AG20443 (cell line): ENCODE measurements at regions not wholly inside any gene's neighbourhood (a gene's known extent, or its start where the extent isn't known, plus 50 kb on each side); places are given as distances from the start of the nearest gene placed in this dataset.

ENCODE experiments used
- DNase-seq: peaks from one replicate; pipeline ENCODE4 v3.0.0; 2012; ENCODE audit warnings: low spot score, mixed read lengths

DNA sequence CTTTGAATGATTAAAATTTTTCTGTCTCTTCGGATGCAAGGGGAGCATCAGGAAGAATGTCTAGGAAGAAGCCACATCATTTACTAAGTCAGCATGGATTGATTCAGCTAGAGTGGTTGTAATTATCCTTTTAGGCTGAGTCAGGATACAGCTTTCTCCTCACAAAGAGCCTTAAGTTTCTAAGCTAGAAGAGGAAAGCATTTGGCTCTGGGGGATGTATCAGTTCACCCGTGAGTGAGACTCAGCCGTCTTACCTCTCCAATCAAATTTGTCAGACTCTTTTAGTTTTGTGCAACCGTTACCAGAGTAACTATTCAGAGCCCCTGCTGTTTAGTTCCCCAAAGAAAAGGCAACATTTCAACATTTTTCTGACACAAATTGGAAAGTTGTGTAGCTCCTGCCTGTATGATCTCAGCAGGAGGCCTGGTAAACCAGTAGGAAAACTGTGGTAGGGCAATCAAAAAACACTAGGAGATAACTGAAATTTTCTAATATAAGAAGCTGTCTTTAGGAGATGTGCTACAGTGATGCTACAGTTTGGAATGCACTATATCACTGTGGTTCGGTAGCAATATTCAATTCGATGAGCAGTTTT lies 432.4 kb upstream of the LUZP2 start:
- DNase-seq = peak; percentile 9

DNA sequence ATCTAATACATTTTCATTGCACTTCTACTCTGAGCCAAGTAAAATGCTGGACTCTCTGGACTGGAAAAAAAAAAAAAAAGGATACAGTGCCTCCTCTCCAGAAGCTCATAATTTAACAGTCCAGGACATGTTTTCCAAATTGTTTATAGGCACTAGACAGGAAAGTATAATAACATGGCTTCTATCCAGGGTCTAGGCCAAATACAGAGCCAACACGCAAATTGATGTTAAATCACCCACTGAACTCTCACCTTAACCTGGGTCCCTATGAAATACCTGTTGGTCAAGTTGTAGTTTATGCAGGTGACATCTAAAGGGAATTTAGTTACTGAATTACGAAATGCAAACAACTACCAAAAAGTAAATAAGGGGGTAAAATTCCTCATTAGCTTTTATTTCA lies 428.7 kb upstream of the LUZP2 start:
- no peak for DNase-seq

DNA sequence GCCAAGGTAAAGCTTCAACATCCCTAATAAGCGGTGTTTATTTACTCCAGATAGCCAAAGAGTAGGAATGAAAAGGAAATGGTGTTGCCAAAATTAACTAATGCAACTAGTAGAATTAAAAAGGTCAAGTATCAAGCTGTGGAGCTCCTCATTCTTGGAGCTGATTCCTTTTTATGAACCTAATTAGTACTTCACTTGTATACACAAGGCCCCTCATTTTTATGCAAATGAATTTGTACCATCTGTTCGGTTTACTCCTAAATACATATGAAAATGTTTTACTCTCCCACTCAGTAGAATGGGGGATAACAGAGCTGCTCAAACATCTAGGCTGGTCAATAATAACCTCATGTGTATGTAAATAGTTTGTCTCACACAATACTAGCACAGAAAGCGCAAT lies 426.4 kb upstream of the LUZP2 start:
- DNase-seq = no peak

GRCh38 chr11:24078018-24078417 lies 418.8 kb upstream of the LUZP2 start:
- no peak for DNase-seq

- DNase-seq = no peak
Observed at GRCh38 chr11:24082241-24082640, 414.6 kb upstream of the LUZP2 start.

- DNase-seq = no peak
Observed at GRCh38 chr11:24082860-24083259, 414.0 kb upstream of the LUZP2 start.

DNA sequence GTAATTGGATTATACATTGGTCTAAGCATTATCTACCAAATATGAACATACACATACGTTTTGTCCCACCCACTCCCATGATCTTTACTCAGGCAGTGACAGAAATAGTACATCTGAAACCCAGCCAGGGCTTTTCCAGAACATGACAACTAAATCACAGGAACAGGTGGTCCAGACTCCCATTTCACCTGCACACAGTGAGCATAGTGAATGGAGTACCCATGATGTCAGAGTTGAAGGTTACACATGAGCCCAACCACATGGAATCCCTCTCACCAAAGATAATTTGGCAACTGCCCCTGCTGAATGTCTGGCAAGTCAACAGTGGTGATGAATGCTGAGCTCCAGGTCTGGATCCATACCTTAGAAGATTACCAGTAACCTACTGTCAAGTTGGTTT lies 411.9 kb upstream of the LUZP2 start:
- no peak for DNase-seq

DNA sequence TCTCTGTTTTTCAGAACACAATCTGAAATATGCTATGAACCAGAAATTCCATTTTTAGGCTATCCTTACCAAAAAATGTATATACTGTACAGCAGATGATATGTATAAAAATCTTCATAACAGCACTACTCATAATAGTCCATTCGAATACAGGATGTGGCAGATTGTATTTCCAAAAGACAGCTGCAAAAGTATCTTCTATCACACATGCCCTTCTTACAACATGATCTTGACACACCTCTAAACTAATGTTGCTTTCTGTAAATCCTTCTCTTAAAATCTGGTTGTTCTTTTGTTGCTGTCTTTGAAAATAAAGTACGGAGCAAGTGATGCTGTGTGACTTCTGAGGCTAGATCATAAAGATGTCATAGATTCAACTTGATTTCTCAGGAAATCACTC lies 409.9 kb upstream of the LUZP2 start:
- DNase-seq = no peak

DNA sequence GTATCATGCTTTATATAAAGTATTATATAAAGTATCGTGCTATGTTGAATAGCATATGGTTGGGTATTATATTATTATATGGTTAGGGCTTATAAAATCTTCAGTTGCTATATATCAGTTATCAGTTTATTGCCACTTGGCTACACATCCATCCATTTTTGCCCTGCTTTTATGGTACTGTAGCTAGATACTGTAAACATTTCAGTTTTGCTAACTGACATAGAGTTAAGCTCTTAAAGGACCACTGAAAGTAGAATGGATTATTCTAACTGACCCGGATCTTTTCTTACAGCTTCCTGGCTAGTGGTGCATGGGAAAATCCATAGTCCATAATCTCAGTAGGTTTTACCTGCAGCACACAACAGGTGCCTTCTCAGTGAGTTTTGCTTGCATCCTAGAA lies 405.3 kb upstream of the LUZP2 start:
- no peak for DNase-seq

- DNase-seq = no peak
Observed at GRCh38 chr11:24093375-24093774, 403.5 kb upstream of the LUZP2 start.

DNA sequence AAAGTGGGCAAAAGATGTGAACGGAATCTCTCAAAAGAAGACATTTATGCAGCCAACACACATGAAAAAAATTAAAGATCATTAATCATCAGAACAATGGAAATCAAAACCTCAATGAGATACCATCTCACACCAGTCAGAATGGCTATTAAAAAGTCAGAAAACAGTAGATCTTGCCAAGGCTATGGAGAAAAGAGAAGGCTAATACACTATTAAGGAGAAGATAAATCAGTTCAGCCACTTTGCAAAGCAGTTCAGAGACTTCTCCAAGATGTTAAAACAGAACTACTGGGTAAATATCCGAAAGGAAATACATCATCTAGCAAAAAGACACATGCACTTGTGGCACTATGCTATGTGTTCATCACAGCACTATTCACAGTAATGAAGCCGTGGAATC lies 388.2 kb upstream of the LUZP2 start:
- no peak for DNase-seq

- no peak for DNase-seq
Observed at GRCh38 chr11:24122291-24122690, 374.6 kb upstream of the LUZP2 start.

GRCh38 chr11:24124876-24125275 lies 372.0 kb upstream of the LUZP2 start:
- no peak for DNase-seq

- no peak for DNase-seq
Observed at GRCh38 chr11:24131698-24132097, 365.2 kb upstream of the LUZP2 start.

DNA sequence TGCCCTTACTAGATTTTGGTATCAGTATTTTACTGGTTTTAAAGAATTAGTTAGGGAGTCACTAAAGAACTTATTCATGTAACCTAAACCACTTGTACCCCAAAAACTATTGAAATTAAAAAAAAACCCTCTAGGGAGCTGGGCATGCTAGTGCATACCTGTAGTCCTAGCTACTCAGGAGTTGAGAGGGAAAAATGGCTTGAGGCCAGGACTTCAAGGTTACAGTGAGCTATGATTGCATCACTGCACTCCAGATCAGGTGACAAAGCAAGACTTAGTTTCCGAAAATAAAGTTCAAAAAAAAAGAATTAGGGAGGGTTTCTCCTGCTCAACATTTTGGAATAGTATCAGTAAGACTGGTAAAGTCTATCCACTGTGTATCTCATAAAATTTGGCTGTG lies 364.4 kb upstream of the LUZP2 start:
- no peak for DNase-seq

DNA sequence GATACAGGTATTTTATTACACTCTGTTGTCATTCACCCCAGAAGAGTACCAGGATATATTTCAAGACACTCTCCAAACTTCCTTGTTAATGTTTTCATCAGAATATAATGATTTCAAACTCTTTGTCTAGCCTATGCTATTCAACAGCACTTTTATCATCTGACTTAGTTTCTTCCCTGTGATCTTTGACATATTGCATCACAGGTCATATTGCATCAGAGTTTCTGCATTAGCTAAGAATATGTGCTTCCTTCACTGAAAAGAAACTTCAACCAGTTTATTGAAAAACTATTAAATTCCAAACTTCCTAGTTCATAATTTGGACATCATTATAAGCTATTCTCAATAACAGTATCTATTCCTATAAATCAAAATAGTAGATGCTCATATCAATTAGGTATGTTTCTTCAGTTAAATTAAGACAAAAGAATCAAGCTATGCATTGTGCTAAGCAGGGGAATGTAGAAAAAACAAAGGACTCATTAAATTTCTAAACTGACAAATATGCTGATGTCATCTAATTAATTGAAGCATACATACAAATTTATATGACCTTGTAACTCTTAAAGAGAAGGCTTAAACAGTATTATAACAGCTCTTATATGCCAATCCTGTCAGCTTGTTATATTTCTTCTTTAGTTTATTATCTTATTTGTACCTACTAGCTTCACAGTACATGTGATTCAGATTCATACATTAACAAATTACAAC lies 361.8 kb upstream of the LUZP2 start:
- no peak for DNase-seq

- DNase-seq = no peak
Observed at GRCh38 chr11:24142062-24142461, 354.8 kb upstream of the LUZP2 start.

DNA sequence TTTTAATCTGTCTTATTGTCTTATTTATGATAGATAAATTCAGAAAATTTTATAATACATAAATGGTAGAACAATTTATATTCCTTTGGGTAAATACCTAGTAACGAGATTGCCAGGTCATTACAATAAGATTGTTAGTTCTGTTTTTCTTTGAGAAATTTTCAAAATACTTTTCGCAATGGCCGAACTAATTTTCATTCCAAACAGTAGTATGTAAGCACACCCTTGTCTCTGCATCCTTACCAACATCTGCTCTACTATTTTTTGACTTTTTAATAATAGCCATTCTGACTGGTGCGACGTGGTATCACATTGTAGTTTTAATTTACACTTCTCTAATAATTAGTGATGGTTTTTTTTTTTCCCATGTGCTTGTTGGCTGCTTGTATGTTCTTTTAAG lies 351.4 kb upstream of the LUZP2 start:
- no peak for DNase-seq

- DNase-seq = no peak
Observed at GRCh38 chr11:24153337-24153736, 343.5 kb upstream of the LUZP2 start.

DNA sequence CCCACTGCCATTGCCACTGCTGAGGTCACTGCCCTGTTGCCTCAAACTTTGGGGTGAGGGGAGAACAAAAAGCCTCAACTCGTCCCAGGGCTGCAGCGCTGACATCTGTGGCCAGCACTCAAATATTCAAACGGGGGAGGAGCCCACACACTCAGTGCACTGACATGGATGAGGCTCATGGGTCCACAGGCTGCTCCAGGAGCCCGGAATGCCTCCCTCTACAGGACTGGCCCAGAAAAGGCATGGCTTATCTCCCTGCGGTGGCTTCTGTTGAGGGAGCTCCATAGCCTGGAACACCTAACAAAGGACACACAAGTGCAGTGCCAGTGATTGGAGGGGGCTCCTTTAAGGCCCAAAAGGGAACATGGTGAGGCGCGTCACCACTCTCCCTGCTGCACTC lies 341.1 kb upstream of the LUZP2 start:
- no peak for DNase-seq

- no peak for DNase-seq
Observed at GRCh38 chr11:24157316-24157715, 339.5 kb upstream of the LUZP2 start.

DNA sequence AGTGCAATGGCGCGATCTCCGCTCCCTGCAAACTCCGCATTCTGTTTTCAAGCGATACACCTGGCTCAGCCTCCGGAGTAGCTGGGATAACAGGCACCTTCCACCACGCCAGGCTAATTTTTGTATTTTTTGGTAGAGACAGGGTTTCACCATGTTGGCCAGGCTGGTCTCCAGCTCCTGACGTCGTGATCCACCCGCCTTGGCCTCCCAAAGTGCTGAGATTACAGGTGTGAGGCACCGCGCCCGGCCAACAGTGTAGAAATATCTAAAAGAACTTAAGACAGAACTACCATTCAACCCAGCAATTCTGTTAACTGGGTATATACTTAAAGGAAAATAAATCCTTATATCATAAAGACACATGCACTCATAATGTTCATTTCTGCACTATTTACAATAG lies 335.3 kb upstream of the LUZP2 start:
- DNase-seq = no peak

GRCh38 chr11:24163146-24163545 lies 333.7 kb upstream of the LUZP2 start:
- no peak for DNase-seq

DNA sequence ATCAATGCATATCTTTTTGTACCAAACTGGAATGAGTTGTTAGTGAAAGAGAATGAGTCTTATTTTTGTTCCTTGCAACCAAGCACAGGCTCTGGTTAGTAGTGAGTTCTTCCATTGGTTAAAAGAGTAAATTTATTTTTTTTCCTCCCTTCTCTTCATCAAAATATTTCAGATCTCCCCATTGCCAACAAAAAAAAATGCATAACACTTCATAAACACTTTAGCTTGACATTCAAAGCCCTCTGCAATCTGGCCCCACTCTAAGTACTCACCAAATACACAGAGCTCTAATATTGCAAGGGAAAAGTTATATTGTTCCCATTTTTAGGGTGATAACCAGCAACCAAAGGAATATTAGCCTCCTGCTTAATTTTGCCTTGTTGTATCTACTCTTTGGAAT lies 333.0 kb upstream of the LUZP2 start:
- DNase-seq = no peak
